ENCODE measurements at regions not wholly inside any gene's neighbourhood (a gene's known extent, or its start where the extent isn't known, plus 50 kb on each side); places are given as distances from the start of the nearest gene placed in this dataset.
"Not testable (repeated sequence)": the region's sequence is repeated elsewhere in the genome, so short reads cannot be mapped to it uniquely, and the experiment has no call there.

- no peak for DNase-seq
Observed at GRCh38 chr2:120642646-120643045, 93.0 kb upstream of the GLI2 start.

DNA sequence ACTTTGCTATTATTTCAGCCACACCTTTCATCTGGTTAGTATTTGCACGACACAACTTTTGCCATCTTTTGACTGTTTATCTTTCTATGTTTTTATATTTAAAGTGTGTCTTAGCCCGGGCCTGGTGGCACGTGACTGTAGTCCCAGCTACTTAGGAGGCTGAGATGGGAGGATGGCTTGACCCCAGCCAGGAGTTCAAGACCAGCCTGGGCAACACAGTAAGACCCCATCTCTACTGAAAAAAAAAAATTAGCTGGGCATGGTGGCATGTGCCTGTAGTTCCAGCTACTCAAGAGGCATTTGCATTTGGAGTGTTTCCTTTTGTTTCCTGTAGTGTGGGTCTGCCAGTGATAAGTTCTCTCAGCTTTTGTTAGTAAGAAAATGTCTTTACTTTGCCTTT is 88.7 kb upstream of the GLI2 start:
- no peak for DNase-seq

DNA sequence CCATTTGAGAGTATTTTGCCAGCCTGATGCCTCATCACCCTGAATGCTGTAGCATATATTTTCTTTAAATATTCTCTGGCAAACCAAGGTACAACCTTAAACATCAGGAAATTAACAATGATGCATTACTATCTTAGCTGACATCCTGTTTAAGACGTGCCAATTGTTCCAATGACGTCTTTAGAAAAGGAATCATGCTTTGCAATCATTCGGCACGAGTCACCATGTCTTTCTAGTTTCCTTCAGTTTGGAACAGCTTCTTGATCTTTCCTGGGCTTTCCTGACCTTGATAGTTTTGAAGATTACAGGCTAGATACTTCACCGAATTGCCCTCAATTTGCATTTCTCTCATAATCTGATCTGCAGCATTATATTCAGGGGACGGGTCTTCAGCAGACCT is 88.2 kb upstream of the GLI2 start:
- DNase-seq: no peak

GRCh38 chr2:120649381-120649780 is 86.3 kb upstream of the GLI2 start:
- not testable (repeated sequence) for DNase-seq

DNA sequence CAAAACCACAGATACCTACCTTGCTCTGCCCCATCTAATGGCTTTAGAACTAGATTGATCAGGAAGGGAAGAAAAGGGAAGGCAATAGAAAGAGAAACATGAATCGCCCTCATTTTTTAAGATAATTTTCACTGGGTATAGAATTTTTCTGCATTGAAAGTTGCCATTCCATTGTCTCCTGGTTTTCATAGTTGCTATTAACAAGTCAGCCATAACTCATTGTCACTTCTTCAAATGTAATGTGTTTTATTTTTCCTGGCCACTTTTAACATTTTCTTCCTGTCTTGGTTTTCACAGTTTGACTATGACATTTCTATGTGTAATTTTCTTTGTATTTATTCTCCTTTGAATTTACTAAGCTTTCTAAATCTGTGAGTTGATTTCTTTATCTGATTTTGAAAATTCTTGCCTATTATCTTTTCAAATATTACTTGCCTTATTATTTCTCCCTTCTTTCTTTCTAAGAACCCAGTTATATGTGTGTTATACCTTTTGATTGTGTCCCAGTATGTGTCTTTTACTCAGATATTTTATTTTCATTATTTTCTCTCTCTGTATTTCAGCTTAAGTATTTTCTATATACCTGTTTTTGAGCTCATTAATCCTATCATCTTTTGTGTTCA is 85.5 kb upstream of the GLI2 start:
- no peak for DNase-seq

GRCh38 chr2:120651818-120652217 is 83.8 kb upstream of the GLI2 start:
- DNase-seq: no peak

DNA sequence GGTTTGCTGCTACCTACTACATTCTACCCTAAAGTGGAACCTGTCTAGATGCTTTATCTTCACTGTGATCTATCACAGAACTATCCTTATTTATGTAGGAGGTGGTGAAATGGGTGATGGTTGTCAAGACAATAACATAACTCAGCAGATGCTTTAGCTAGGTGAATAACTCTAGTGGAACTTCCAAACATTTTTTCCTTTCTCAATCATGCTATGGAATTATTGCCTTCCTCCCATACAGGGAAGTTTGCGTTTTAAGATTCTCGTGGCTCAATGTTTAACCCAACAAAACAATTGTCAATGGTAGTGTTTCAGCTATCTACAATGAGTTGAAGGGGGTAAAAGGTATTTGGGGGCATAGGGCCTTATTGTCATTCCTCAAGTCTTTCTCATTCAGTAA is 82.6 kb upstream of the GLI2 start:
- no peak for DNase-seq

DNA sequence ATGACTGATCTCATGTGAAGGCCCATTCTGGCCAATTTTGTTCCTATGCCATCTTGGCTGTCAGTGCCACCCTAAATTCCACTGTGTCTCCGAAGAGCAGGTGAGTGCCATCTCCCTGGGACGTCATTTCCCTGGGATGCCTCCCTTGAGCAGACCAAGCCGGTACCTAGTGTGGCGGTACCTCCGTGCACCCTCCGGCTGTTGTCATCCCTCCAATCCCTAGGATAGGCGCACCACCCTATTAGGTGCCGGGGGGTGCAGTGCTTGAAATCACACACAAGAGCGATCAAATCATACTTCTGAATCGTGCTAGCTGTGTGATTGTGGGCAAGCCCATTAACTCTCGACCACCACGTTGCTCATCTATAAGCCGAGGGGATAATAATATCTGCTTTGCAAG is 81.8 kb upstream of the GLI2 start:
- DNase-seq: no peak

- DNase-seq: no peak
Observed at GRCh38 chr2:120654381-120655134, 81.1 kb upstream of the GLI2 start.

DNA sequence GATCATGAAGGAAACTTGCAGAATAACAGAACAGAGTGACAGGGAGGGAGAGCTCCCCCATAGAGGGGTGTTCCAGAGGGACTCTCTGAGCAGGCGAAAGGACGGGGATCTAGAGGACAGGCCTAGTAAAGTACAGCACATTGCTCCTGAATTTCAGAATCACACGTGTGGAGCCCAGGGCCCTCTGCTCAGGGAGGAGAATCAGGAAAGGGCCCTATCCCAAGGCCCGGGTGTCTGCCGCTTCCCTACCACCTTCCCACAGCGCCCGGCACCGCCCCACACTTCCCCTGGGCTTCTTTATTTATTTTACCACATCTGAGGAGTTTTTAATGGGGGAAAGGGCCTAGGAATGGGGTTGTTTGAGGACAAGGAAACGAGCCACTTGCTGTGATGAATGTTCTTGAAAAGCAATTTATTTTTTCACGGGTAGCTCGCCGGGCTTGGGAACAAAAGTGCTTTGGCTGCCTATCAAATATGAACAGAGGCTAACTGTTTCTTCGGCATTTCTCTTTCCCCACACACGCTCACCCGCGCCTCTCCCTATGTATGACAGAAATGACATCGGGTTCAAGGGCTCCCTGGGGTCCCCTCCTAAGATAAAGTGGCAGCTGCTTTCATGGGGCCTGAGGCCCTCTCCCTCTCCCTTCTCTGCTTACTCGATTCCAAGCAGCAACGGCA is 79.3 kb upstream of the GLI2 start:
- DNase-seq: no peak

DNA sequence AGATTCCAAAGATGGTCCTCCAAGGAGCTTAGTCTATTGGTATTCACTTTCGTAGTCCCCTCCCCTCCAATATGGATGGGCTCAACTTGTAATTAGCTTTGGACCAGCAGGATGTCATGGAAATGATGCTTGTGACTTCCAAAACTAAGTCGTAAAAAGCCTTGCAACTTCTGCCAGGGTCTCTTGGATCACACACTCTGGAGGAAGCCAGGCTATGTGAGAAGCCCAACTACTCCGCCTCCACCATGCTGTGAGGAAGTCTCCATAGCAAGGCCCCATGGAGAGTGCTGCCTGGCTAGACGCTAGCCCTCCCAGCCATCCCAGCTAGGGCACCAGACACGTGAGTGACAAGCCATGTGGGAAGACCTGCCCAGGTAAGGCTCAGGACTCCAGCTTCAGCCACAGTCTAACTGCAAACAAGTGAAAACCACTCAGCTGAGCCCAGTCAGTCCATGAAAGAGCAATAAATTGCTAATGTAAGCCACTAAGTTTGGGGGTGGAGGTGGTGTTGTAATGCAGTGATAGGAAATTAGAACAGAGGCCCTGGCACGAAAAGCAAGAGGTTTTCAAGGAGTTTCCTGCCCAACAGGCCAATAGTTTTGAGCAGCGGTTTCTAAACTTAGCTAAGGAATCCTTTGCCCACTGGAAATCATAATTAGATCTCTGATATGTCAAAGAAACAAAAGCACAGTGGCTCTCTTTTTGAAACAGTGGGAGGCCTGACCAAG is 77.5 kb upstream of the GLI2 start:
- no peak for DNase-seq

DNA sequence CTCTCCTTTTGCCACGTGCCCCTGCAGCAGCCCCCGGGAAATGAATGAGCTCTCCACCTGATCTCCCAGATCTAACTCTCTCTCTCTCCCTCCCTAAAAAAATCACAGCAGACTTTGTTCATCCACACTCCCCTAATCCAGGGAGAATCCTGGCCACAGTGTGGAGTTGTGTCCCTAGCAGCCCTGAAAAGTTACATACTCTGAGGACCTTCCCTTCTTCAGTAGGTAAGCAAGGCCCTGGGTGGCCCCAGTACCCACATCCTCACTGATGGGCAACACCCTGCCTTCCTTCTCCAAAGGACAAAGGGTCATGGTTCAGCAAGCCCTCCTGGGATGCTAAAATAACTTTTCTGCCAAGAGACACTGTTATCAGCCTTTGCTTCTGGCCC is 76.9 kb upstream of the GLI2 start:
- DNase-seq: no peak

DNA sequence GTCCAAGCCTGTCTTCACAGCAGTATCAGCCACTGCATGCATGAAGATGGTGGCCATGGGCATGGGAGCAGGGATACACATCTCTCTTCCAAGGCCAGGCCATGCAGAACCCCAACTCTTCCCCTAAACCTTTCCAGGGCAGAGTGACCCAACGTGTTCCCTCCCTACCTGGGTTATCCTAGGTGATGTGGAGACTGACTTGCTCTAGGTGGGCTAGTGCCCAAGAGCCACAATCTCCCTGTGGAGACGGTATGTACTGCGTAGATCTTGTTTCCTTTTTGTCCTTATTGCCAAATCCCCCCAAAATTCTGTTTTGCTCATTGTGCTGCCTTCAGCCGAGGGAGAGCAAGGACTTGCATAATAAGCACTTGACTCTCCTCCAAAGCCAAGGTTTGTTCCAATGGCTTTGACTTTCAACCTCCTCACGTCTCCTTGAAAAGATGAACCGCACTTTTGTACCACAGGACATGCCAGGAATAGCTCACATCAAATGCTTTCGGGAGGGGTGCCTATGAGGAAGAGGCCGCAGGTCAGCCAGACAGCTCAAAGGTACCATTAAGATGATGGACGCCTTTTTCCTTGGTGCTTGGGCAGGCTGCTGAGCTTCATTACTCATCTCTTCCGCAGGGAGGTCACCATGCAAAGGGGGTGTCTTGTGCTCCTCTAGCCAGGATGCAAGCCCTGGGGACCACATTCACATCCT is 76.2 kb upstream of the GLI2 start:
- DNase-seq: no peak

- no peak for DNase-seq
Observed at GRCh38 chr2:120660056-120660694, 75.5 kb upstream of the GLI2 start.

- no peak for DNase-seq
Observed at GRCh38 chr2:120660771-120661459, 74.8 kb upstream of the GLI2 start.

DNA sequence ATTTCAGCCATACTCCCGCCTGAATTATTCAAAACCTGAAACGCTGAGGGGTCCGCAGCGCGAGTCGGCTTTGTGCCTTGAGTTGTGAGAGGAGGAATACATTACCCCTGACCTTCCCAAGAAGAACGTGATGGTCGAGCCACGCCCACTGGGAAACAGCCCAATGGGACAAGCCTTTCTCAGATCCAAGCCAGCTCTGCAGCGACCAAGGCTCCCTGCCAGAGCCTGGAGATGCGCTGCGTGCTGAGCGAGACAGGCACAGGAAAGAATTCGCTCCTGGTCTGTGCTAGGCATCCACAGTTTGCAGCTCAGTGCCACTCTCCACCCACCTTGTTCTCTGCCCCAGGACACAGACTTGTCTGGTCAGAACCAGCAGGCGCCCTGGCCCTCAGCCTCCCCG is 74.1 kb upstream of the GLI2 start:
- DNase-seq: no peak

DNA sequence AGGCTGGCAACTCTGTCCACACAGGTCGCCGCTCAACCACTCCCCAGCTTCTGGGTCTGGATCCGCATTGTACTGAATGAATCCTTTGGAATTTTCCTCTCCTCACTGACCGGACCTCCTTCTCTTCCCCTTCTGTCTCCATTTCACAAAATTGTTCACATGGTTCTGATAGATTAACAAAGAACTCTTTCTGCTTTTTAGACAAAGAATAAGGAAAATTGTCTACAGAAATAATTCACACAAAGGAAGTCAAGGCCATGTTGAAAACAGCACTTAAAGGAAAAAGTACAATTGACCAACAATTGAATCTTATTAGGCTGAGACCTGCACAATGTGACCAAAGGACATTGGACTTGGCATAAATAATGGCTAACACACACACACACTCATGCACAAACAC is 73.6 kb upstream of the GLI2 start:
- no peak for DNase-seq

GRCh38 chr2:120662746-120663145 is 72.9 kb upstream of the GLI2 start:
- DNase-seq: no peak

- DNase-seq: no peak
Observed at GRCh38 chr2:120666433-120666832, 69.2 kb upstream of the GLI2 start.

- no peak for DNase-seq
Observed at GRCh38 chr2:120667981-120668380, 67.7 kb upstream of the GLI2 start.

- DNase-seq: no peak
Observed at GRCh38 chr2:120669121-120669952, 66.3 kb upstream of the GLI2 start.
